ENCODE measurements at regions not wholly inside any gene's neighbourhood (a gene's known extent, or its start where the extent isn't known, plus 50 kb on each side); places are given as distances from the start of the nearest gene placed in this dataset.
"Not testable (repeated sequence)": the region's sequence is repeated elsewhere in the genome, so short reads cannot be mapped to it uniquely, and the experiment has no call there.

GRCh38 chr21:28633839-28634555, 358.7 kb downstream of the LTN1 start:
- intact Hi-C loops (cut with DNase I) = loop anchor here (2.0 to 10.0 kb wide), 2 partner anchors 111 to 1789 kb away; partner anchors contain the start of gene ADAMTS1
- peak; percentile 74 for DNase-seq (ENCODE audit: low spot score)

GRCh38 chr21:28632755-28633408, 359.8 kb downstream of the LTN1 start:
- DNase-seq (ENCODE audit: low spot score) = no peak
- intact Hi-C loops (cut with DNase I) = loop anchor here (2.0 to 10.0 kb wide), 2 partner anchors 110 to 1788 kb away; partner anchors contain the start of gene ADAMTS1

GRCh38 chr21:28627691-28628090, 365.0 kb downstream of the LTN1 start:
- intact Hi-C loops (cut with DNase I) = no loop called here
- DNase-seq (ENCODE audit: low spot score) = no peak

- DNase-seq (ENCODE audit: low spot score) = no peak
- intact Hi-C loops (cut with DNase I) = no loop called here
Measured at GRCh38 chr21:28627261-28627660, 365.4 kb downstream of the LTN1 start.

GRCh38 chr21:28624626-28625025, 368.1 kb downstream of the LTN1 start:
- intact Hi-C loops (cut with DNase I) = no loop called here

GRCh38 chr21:28617300-28617699, 375.4 kb downstream of the LTN1 start:
- intact Hi-C loops (cut with DNase I) = no loop called here
- no peak for DNase-seq (ENCODE audit: low spot score)

More at GRCh38 chr21:28624626-28625025, 368.1 kb downstream of the LTN1 start:
- DNase-seq (ENCODE audit: low spot score) = no peak

- no peak for DNase-seq (ENCODE audit: low spot score)
- intact Hi-C loops (cut with DNase I) = no loop called here
Measured at GRCh38 chr21:28615276-28615675, 377.4 kb downstream of the LTN1 start.

GRCh38 chr21:28614791-28615190, 377.9 kb downstream of the LTN1 start:
- no peak for DNase-seq (ENCODE audit: low spot score)
- intact Hi-C loops (cut with DNase I) = no loop called here

GRCh38 chr21:28608646-28609045, 384.0 kb downstream of the LTN1 start:
- DNase-seq (ENCODE audit: low spot score) = no peak

GRCh38 chr21:28607545-28607944, 385.1 kb downstream of the LTN1 start:
- DNase-seq (ENCODE audit: low spot score) = no peak
- intact Hi-C loops (cut with DNase I) = no loop called here

More at GRCh38 chr21:28608646-28609045, 384.0 kb downstream of the LTN1 start:
- intact Hi-C loops (cut with DNase I) = no loop called here

- intact Hi-C loops (cut with DNase I) = no loop called here
- no peak for DNase-seq (ENCODE audit: low spot score)
Measured at GRCh38 chr21:28604946-28605537, 387.6 kb downstream of the LTN1 start.

GRCh38 chr21:28602546-28602945, 390.1 kb downstream of the LTN1 start:
- intact Hi-C loops (cut with DNase I) = no loop called here

GRCh38 chr21:28598214-28598613, 394.5 kb downstream of the LTN1 start:
- intact Hi-C loops (cut with DNase I) = no loop called here
- DNase-seq (ENCODE audit: low spot score) = no peak

More at GRCh38 chr21:28602546-28602945, 390.1 kb downstream of the LTN1 start:
- DNase-seq (ENCODE audit: low spot score) = no peak

- intact Hi-C loops (cut with DNase I) = no loop called here
- no peak for DNase-seq (ENCODE audit: low spot score)
Measured at GRCh38 chr21:28592205-28592865, 400.3 kb downstream of the LTN1 start.

GRCh38 chr21:28590676-28591075, 402.0 kb downstream of the LTN1 start:
- intact Hi-C loops (cut with DNase I) = no loop called here

GRCh38 chr21:28590026-28590425, 402.7 kb downstream of the LTN1 start:
- DNase-seq (ENCODE audit: low spot score) = no peak
- intact Hi-C loops (cut with DNase I) = no loop called here

More at GRCh38 chr21:28590676-28591075, 402.0 kb downstream of the LTN1 start:
- DNase-seq (ENCODE audit: low spot score) = no peak

- DNase-seq (ENCODE audit: low spot score) = no peak
- intact Hi-C loops (cut with DNase I) = no loop called here
Measured at GRCh38 chr21:28588997-28589396, 403.7 kb downstream of the LTN1 start.

GRCh38 chr21:28587748-28588147, 404.9 kb downstream of the LTN1 start:
- no peak for DNase-seq (ENCODE audit: low spot score)
- intact Hi-C loops (cut with DNase I) = no loop called here

- no peak for DNase-seq (ENCODE audit: low spot score)
- intact Hi-C loops (cut with DNase I) = no loop called here
Measured at GRCh38 chr21:28581976-28582375, 410.7 kb downstream of the LTN1 start.

GRCh38 chr21:28581311-28581731, 411.4 kb downstream of the LTN1 start:
- intact Hi-C loops (cut with DNase I); DNase-seq (ENCODE audit: low spot score): not testable (repeated sequence)

Measured in cardiac septum (tissue), 1 donor.